Ovary (tissue), 7 donors: ENCODE measurements at regions not wholly inside any gene's neighbourhood (a gene's known extent, or its start where the extent isn't known, plus 50 kb on each side); places are given as distances from the start of the nearest gene placed in this dataset.

Experiments used
- DNase-seq, 5 donors: peaks; one replicate each; pipeline ENCODE4 v3.0.0-alpha.2; 2019 to 2020
- H3K27ac ChIP-seq, 2 donors: fragments of 200-600 bp; one replicate each; pipeline versions ENCODE4 v1.5.1 to v1.8.0; 2019 to 2022
- H3K27me3 ChIP-seq: fragments of 200-600 bp; one replicate; pipeline ENCODE4 v1.8.0; 2022
- H3K36me3 ChIP-seq: fragments of 200-600 bp; sonication (generic); one replicate; pipeline ENCODE4 v1.5.1; 2019
- H3K4me1 ChIP-seq: one replicate; pipeline ENCODE4 v1.8.1; 2013; ENCODE audit warnings: mild to moderate bottlenecking, moderate library complexity; ENCODE audit not compliant: insufficient read depth
- H3K4me3 ChIP-seq: fragments of 200-600 bp; sonication (generic); one replicate; pipeline ENCODE4 v1.5.1; 2017
- H3K9me3 ChIP-seq, 2 donors: fragments of 200-600 bp in 1 of 2; sonication (generic) in 1 of 2; one replicate each; pipeline versions ENCODE4 v1.5.1 to v1.8.1; 2013 to 2019; ENCODE audit warnings: mild to moderate bottlenecking in 1 of 2, moderate library complexity in 1 of 2
- CTCF ChIP-seq, 3 donors: fragments of 450-650 bp in 2 of 3; fragments of 200-600 bp in 1 of 3; IDR thresholded peaks; one replicate each; pipeline versions ENCODE4 v1.5.1 to v1.8.0; 2016 to 2022; ENCODE audit warnings: antibody characterized with exemption in 3 of 3, mild to moderate bottlenecking in 1 of 3
- EP300 ChIP-seq: sonication (generic); formaldehyde crosslinking; IDR thresholded peaks from one replicate; pipeline ENCODE4 v1.6.1; 2017; ENCODE audit warnings: antibody characterized with exemption
- POLR2A ChIP-seq: fragments of 450-650 bp; IDR thresholded peaks from one replicate; pipeline ENCODE4 v1.6.1; 2017; ENCODE audit warnings: antibody characterized with exemption, mild to moderate bottlenecking, moderate library complexity
- WGBS, 3 donors: extraction: QIAGEN DNeasy Blood & Tissue Kit in 1 of 3; methylation state at CpG; one replicate each; pipeline versions ENCODE4 v1.1.5 to v1.1.7; 2013 to 2017; 5-methylcytosine and 5-hydroxymethylcytosine counted together
- intact Hi-C, 4 donors: fragments of 100-400 bp; cut with DNase I; formaldehyde crosslinking; loops; one replicate each; pipeline versions ENCODE4 v1.11.0 to v1.15.1; 2022 to 2023
- donor health status: DM: no; HTN: no; CAD: no; lungs with moderate emphysema.
- donor health status: DM: no; HTN: no; CAD: no.
- donor health status: Bipolar disorder and iron deficiency.
- donor health status: DM: no; HTN: no; CAD: no.
- donor health status: DM: yes; HTN: yes; CAD: no.

GRCh38 chr12:115094163-115094816 is 410.3 kb upstream of the TBX3 start:
- TF ChIP-seq CTCF (IDR thresholded peaks at IDR 0.05) = no peak
- no peak for TF ChIP-seq POLR2A
- no peak for TF ChIP-seq EP300
- H3K27me3 ChIP-seq = no peaks in the 10 kb centered on the region
- 61 to 73% (median 62%) methylated on average over 9 of the region's 9 CpGs for WGBS, 3 donors
- intact Hi-C loops = no loop called here
- H3K9me3 ChIP-seq = no peaks in the 10 kb centered on the region
- H3K4me1 ChIP-seq = no peaks in the 10 kb centered on the region
- DNase-seq = no peak
- H3K4me3 ChIP-seq = no peak overlapping the region
- no peaks in the 10 kb centered on the region for H3K36me3 ChIP-seq
- H3K27ac ChIP-seq = no peak overlapping the region

GRCh38 chr12:115093261-115093660 is 409.3 kb upstream of the TBX3 start:
- Histone ChIP-seq H3K9me3 (no peaks in the 10 kb centered on the region), H3K27ac (no peak overlapping the region), H3K4me1 (no peaks in the 10 kb centered on the region), H3K27me3 (no peaks in the 10 kb centered on the region), H3K4me3 (no peak overlapping the region), H3K36me3 (no peaks in the 10 kb centered on the region)
- no peak for TF ChIP-seq POLR2A
- TF ChIP-seq EP300 = no peak
- WGBS, 3 donors = 91 to 97% (median 96%) methylated on average over 1 of the region's 1 CpG
- DNase-seq = no peak
- intact Hi-C loops = no loop called here

GRCh38 chr12:115090783-115091182 is 406.8 kb upstream of the TBX3 start:
- no peaks in the 10 kb centered on the region for H3K36me3 ChIP-seq
- DNase-seq = no peak
- TF ChIP-seq POLR2A (no peak), EP300 (no peak), CTCF (IDR thresholded peaks at IDR 0.05) (no peak)
- no peak overlapping the region for H3K27ac ChIP-seq
- no peaks in the 10 kb centered on the region for H3K9me3 ChIP-seq
- no peaks in the 10 kb centered on the region for H3K4me1 ChIP-seq
- no peaks in the 10 kb centered on the region for H3K27me3 ChIP-seq
- intact Hi-C loops = no loop called here
- WGBS, 3 donors = 75 to 82% (median 80%) methylated on average over 4 of the region's 4 CpGs
- H3K4me3 ChIP-seq = no peak overlapping the region

GRCh38 chr12:115088995-115089841 is 405.2 kb upstream of the TBX3 start:
- WGBS, 3 donors = 72 to 82% (median 73%) methylated on average over 13 of the region's 13 CpGs
- Histone ChIP-seq H3K27me3 (no peaks in the 10 kb centered on the region), H3K4me1 (no peaks in the 10 kb centered on the region), H3K36me3 (no peaks in the 10 kb centered on the region), H3K27ac (no peak overlapping the region), H3K9me3 (no peaks in the 10 kb centered on the region), H3K4me3 (no peak overlapping the region)
- intact Hi-C loops = no loop called here
- TF ChIP-seq POLR2A (no peak), EP300 (no peak)
- no peak for DNase-seq

DNA sequence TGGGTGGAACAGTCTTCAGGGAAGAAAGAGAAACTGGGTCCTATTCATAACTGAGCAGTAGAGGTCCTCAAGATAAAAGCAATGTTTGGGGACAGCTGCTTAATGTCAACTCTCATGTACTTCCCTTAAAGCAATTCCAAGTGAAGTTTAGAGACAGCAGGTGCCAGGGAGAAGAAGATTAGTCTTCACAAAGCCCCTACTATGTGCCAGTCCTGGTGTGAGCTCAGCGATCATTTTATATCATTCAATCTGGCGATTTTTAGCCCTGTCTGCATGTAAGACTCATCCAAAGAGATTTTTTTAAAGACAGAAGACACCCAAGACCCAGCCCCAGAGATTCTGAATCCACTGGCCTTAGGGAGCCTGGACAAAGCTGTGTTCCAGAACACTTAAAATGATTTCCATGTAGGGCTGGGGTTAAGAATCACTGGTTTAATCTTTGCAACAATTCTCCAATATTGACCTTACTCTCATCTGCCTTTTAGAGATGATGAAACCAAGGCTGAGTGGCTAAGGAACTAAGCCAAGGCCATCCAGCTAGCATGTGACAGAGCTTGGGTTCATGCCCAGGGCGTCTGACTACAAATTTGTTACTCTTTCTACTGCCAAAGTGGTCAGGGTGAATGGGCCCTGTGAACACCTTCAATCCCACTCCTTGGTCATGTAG is 404.5 kb upstream of the TBX3 start:
- no peak overlapping the region for H3K4me3 ChIP-seq
- H3K36me3 ChIP-seq = no peaks in the 10 kb centered on the region
- no peaks in the 10 kb centered on the region for H3K27me3 ChIP-seq
- 65 to 68% (median 66%) methylated on average over 3 of the region's 3 CpGs for WGBS, 3 donors
- no peak for DNase-seq
- H3K27ac ChIP-seq = no peak overlapping the region
- no peaks in the 10 kb centered on the region for H3K4me1 ChIP-seq
- intact Hi-C loops = no loop called here
- TF ChIP-seq EP300 (no peak), POLR2A (no peak), CTCF (IDR thresholded peaks at IDR 0.05) (no peak)
- H3K9me3 ChIP-seq = no peaks in the 10 kb centered on the region
